NCI-H2227 treated with DMSO at 0.1 percent for 48 hours (cell line): ENCODE measurements at regions not wholly inside any gene's neighbourhood (a gene's known extent, or its start where the extent isn't known, plus 50 kb on each side); places are given as distances from the start of the nearest gene placed in this dataset.

ENCODE experiments used
- DNase-seq: peaks from one replicate; lab custom pipeline; 2025; lab: John Stamatoyannopoulos, UW

DNA sequence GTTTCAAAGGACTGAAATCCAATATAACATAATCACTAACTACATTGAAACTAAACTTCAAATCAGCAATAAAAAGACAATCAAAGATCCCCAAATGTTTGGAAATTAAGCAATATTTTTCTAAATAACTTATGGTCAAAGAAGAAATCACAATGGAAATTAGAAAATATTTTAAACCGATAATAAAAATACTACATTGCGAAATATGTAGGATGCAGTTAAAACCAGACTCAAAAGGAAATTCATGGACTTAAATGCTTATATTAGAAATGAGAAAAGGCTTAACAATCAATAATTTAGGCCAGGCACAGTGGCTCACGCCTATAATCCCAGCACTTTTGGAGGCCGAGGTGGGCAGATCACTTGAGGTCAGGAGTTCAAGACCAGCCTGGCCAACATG, 79.0 kb upstream of the HAAO start:
- no peak for DNase-seq

GRCh38 chr2:42868874-42869273, 76.5 kb upstream of the HAAO start:
- DNase-seq, result no peak

- no peak for DNase-seq
Observed at GRCh38 chr2:42868096-42868495, 75.7 kb upstream of the HAAO start.

DNA sequence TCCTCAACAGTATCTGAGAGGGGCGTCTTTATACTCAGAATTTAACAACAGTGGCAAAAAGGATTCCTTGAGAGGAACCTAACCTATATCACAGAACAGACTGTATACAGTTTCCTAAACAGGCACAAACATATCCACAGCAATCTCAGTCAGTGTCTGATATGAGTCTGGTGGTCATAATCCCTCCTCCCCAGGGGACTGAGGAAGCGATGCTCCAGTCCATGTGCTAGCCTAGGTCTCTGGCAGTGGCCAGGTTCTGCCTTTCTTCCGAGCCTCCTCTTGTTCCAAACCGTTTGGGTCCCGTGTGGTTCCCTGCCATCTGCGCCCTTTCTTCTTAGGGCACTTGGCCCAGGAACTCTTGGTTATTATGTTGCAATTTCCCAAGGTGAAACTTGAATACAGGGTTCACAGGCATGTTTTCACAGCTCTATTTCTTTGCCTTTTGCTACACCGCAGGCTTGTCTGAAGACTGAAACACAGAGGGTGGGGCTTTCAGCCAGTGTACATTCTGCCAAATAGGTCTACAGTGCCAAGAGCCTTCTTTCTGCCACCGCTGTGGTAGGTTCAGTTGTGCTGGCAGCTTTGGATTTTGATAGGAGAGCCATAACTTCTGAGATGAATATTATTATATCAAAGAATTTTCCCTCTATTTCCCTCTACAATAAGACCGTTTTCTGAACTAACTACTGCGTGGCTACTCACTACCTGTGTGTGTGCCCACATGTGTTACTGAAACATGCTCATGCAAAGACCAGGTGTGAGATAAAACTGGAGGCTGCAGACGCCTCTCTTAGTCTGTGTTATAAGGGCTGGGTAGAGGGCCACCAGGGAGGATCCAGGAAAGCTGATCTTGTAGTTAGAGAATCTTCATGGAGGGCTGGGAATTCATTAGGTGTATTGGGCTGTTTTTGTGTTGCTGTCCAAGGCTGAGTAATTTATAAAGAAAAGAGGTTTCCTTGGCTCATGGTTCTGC, 75.0 kb upstream of the HAAO start:
- no peak for DNase-seq

GRCh38 chr2:42865884-42866881, 73.8 kb upstream of the HAAO start:
- DNase-seq, result no peak

DNA sequence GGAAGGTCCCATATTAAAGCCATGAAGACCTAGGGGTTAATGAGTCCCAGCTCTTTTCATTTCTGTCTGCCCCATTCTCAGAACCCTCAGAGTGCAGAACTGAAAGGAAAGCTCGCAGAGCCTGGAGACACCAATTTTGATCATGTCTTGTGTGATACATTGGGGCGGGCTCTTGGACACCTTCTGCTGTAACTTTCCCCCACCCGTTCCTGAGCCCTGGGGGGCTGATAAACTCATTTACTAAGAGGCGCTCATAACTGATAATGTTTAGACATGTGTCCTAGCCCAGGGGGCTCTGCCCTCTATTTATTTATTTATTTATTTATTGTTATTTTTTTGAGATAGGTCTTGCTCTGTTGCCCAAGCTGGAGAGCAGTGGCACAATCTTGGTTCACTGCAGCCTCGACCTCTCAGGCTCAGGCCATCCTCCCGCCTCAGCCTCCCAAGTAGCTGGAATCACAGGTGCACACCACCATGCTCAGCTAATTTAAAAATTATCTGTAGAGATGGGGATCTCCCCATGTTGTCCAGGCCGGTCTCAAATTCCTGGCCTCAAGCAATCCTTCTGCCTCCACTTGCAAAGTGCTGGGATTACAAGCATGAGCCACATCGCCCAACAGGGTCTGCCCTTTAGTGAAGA, 72.4 kb upstream of the HAAO start:
- no peak for DNase-seq

GRCh38 chr2:42864222-42864621, 71.8 kb upstream of the HAAO start:
- no peak for DNase-seq

DNA sequence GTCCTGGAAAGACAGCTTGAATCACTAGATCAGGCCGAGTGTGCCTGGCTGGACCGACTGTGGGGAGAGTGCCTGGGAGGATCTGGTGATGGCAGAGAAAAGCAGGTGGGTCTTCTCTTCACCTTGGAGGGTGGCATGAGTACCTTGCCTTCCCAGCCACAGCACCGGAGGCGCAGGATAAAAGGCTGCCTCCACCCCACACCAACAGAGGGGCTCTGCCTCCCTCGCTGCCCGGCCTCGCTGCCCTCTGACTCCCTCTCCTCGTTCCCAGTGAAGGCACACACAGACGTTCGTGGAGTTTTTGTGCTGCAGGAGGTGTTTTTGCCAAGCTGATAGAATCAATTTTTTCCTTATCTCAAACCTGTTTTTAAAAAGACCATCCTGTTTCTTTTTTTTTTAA, 71.4 kb upstream of the HAAO start:
- no peak for DNase-seq

GRCh38 chr2:42863320-42863719, 70.9 kb upstream of the HAAO start:
- no peak for DNase-seq

GRCh38 chr2:42862669-42863185, 70.3 kb upstream of the HAAO start:
- DNase-seq, result no peak

DNA sequence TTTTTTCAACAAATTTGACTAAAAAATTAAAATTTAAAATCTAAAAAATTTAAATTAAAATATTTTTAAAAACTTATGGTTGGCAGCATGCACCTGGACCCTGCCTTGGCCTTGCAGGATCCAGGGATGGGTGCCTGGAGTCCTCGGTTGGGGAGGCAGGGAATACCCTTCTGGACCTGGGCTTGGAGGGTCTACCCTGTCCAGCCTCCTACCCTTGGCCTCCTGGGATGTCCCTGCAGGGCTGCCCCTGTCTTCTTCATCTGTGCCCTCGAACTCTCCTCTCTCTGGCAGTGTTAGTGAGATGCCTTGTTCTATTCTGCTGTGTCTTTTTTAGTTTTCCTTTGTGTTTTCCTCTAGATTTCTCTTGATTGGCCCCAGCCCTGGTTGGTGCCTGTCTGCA, 68.9 kb upstream of the HAAO start:
- no peak for DNase-seq

GRCh38 chr2:42860319-42861094, 68.1 kb upstream of the HAAO start:
- DNase-seq, result no peak

GRCh38 chr2:42859791-42860190, 67.4 kb upstream of the HAAO start:
- no peak for DNase-seq

DNA sequence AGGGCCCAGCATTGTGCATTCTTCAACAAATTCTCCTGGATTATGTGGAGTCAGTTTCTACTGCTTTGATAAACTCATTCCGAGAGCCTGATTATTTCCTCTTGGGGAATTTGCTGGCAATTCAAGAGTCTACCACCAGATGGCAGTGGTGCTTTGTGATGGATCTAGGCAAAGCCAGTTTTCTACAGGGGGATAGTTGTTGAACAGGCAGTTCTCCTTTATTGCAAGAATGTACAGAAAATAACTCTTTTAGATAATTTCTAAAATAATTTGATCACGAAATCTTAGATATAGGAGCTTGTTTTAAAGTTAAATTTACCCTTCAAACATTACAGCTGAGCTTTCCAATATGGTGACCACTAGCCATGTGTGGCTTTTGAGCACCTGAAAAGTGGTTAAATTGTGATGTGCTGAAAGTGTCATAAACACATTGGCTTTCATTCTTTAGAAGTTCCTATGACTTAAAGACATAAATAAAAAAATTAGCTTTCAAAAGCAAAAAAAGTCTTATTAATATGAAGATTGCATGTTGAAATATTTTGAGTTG, 66.7 kb upstream of the HAAO start:
- peak; percentile 29 for DNase-seq

DNA sequence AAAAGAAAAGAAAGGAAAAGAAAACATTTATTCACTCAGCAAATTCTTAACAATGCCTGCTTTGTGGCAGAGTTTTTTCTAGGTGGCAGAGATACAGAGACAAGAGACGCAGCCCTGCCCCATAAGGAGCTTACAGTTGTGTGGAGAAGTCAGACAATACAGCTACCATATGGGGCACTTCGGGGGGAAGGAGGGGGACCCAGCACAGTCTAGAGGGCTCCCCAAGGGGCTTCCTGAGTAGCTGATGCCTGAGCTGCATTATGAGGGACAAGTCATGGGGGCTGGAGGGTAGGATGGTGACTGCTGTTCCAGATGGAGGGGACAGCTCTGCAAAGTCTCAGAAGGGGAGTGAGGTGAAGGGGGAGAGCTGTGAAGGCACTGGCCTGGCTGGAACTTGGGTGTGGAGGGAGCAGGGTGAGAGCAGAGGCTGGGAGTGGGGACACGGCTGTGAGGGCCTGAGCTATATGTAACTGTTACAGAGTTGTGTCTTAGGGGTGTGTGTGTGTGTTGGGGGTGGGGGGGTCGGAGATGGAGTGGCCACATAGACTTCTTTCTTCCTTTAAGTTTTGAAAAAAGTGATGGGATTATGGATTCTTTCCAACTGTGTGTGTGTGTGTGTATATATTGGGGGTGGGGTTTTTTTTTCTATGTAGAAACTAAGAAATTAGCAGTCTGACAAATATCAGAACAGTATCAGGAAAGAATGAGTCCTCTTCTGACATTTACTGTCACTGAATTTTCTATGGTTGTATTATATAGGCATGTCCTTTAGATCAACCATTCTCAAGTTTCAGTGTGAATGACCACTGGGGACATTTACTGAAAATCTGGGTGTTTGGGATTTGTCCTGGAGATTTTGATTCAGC, 66.0 kb upstream of the HAAO start:
- DNase-seq, result no peak

DNA sequence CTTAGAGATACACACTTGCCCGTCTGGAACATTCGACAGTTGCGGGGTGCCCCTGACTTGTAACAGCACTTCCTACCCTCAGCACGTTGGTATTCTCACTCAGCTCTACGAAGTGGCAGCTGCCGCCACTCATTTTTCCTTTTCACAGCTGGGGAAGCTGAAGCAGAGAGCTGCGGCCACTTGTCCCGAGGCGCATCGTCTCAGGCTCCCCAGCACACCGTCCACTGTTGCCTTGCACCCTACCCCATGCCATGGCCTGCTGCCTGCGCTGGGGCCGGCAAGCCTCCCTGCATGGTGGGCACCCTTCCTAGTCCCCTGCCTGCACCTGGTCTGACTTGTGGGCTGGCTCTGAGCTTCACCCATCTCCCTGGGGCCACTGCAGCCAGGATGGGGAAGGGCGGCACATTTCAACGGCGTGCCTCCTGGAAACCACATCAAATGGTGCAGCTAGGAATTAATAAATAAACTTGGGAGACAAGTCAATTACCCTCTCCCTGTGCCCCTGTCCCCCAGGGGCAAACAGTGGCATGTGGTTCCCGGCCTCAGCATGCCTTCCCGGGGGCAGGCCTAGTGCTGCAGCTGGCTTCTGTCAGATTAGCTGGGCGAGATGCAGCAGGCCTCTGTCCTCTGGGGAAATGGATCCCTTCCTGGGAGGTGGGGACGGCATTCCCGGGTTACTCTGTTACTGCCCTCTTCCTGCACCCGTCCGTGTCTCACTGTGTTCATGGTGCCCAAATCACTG, 64.7 kb upstream of the HAAO start:
- DNase-seq, result no peak

DNA sequence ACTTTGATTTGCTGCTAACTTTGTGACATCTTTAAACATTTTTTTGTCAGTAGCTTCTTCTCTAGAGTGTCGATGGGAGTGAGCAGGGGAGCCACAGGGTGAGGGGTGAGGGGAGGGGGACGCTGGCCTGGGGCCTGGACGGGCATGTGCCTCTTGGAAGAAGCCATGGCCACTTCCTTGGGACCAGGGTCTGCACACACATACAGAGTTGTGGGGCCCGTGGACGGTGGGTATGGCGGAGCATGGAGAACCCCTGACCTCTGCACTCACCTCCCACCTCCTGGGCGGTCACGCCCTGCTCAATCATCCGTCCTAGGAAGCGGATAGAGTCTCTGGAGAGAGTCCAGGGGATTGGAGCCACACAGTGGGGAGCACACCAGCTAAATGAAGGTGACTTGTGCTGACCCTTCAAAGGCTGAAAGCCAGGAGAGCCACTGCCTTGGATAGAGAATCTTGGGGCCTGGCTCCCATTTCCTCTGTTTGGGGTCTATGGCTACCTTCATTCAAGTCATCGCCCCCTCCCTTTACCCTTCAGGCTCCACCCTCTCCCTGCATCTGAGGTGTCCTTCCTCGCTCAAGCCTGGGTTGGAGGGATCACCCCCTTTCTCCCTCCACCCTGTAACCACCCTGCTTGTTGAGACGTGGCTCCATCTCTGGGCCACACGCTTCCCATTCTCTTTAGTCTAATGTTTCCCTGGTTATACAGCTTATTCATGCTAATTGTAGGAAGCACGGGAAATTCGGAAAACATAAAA, 63.9 kb upstream of the HAAO start:
- DNase-seq, result no peak

DNA sequence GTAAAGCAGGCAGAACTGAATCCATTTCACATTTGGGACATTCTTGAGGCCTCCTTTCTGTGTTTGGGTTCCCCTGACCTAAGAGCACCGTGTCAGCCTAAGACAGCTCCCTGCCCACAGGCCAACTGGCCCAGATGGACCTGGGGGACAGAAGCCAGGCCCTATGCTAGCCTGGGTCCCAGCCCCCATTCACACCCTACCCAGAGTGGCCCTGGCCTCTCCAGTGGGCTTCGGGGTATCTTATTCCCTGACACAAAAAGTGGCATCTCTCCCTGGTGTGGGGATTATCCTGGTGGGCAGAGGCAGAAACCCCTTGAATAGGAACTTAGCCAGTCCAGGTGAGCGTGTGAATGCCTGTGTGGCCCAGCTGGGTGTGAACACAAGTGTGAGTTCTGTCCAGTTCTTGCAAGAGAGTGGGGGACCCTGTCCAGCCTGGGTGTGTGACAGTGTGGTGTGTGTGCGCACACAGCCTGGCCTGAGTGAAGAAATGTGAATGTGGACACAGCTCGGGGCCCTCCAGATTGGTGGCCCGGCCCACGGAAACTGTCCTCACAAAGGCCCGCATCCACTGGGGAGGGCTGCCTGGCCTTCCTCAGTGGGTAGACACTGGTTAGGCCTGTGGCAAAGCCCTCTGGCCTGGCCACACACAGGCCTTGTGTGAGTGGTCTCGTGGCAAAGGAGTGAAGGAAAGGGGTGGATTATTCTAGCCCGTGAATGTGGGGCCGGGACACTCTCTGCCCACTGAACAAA, 63.0 kb upstream of the HAAO start:
- DNase-seq, result no peak
